OCI-LY3 (cell line): ENCODE measurements at regions not wholly inside any gene's neighbourhood (a gene's known extent, or its start where the extent isn't known, plus 50 kb on each side); places are given as distances from the start of the nearest gene placed in this dataset.

ENCODE experiments used
- H2AFZ ChIP-seq: fragments of 200-600, 300-600 bp; shearing (Covaris generic); 2 replicates; pipeline ENCODE4 v1.6.0; 2014; ENCODE audit warnings: antibody characterized with exemption, low read depth, low read length
- H3K27ac ChIP-seq: fragments of 200-600, 300-600 bp; sonication (generic); 2 replicates; pipeline ENCODE4 v1.5.1; 2014; ENCODE audit warnings: mild to moderate bottlenecking, low read length, moderate library complexity, mixed read lengths
- H3K27me3 ChIP-seq: fragments of 200-600, 300-600 bp; sonication (generic); 2 replicates; pipeline ENCODE4 v1.6.1; 2014; ENCODE audit warnings: low read depth, low read length, mixed read lengths
- H3K36me3 ChIP-seq: fragments of 200-600, 300-600 bp; sonication (generic); replicated peaks from 2 replicates; pipeline ENCODE3; 2014; ENCODE audit warnings: low read depth, low read length, mixed read lengths
- H3K4me1 ChIP-seq: fragments of 300-600, 200-600 bp; sonication (generic); 2 replicates; pipeline ENCODE4 v1.6.1; 2014; ENCODE audit warnings: low read length, mixed read lengths
- H3K4me2 ChIP-seq: fragments of 200-600, 300-600 bp; sonication (generic); 2 replicates; pipeline ENCODE4 v1.6.1; 2014; ENCODE audit warnings: low read length, mixed read lengths
- H3K4me3 ChIP-seq: fragments of 300-600, 200-600 bp; sonication (generic); 2 replicates; pipeline ENCODE4 v1.5.1; 2014; ENCODE audit warnings: antibody characterized with exemption, mild to moderate bottlenecking, low read length, moderate library complexity
- H3K79me2 ChIP-seq: fragments of 300-600, 200-600 bp; shearing (Covaris generic); 2 replicates; pipeline ENCODE4 v1.6.1; 2014; ENCODE audit warnings: mild to moderate bottlenecking, low read length, mixed read lengths
- H3K9ac ChIP-seq: fragments of 300-600, 200-600 bp; shearing (Covaris generic); 2 replicates; pipeline ENCODE4 v1.6.0; 2014; ENCODE audit warnings: mild to moderate bottlenecking, low read length, moderate library complexity
- H3K9me3 ChIP-seq: fragments of 200-600, 300-600 bp; shearing (Covaris generic); 2 replicates; pipeline ENCODE4 v1.6.1; 2014; ENCODE audit warnings: low read length, mixed read lengths; ENCODE audit not compliant: insufficient read depth
- H4K20me1 ChIP-seq: fragments of 200-600, 300-600 bp; sonication (generic); 2 replicates; pipeline ENCODE4 v1.6.1; 2016; ENCODE audit warnings: low read length, mixed read lengths; ENCODE audit not compliant: insufficient read depth
- EZH2phosphoT487 ChIP-seq: fragments of 200-600 bp; shearing (Covaris generic); IDR thresholded peaks from 2 replicates; pipeline ENCODE4 v1.6.1; 2018; ENCODE audit warnings: antibody characterized with exemption, mixed run types, low read depth
- TF ChIP-seq, protein P1 (sequence below): fragments of 200-600, 300-600 bp; sonication (generic); IDR thresholded peaks from 2 replicates; pipeline ENCODE4 v1.5.1; 2014; ENCODE audit warnings: antibody characterized with exemption, low read length, low read depth

GRCh38 chr14:86357876-86358275, 827.9 kb downstream of the FLRT2 start:
- no peak overlapping the region for H3K4me2 ChIP-seq
- TF ChIP-seq EZH2phosphoT487: no peak
- TF ChIP-seq, protein P1, sequence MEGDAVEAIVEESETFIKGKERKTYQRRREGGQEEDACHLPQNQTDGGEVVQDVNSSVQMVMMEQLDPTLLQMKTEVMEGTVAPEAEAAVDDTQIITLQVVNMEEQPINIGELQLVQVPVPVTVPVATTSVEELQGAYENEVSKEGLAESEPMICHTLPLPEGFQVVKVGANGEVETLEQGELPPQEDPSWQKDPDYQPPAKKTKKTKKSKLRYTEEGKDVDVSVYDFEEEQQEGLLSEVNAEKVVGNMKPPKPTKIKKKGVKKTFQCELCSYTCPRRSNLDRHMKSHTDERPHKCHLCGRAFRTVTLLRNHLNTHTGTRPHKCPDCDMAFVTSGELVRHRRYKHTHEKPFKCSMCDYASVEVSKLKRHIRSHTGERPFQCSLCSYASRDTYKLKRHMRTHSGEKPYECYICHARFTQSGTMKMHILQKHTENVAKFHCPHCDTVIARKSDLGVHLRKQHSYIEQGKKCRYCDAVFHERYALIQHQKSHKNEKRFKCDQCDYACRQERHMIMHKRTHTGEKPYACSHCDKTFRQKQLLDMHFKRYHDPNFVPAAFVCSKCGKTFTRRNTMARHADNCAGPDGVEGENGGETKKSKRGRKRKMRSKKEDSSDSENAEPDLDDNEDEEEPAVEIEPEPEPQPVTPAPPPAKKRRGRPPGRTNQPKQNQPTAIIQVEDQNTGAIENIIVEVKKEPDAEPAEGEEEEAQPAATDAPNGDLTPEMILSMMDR: no peak
- no peak overlapping the region for H3K27ac ChIP-seq
- H3K4me3 ChIP-seq: no peak overlapping the region
- no peaks in the 10 kb centered on the region for H3K36me3 ChIP-seq
- no peak overlapping the region for H3K9ac ChIP-seq
- H3K27me3 ChIP-seq: no peaks in the 10 kb centered on the region
- no peaks in the 10 kb centered on the region for H3K79me2 ChIP-seq
- no peaks in the 10 kb centered on the region for H4K20me1 ChIP-seq
- no peaks in the 10 kb centered on the region for H3K9me3 ChIP-seq
- peaks cover 4% of the 10 kb centered on the region for H3K4me1 ChIP-seq
- H2AFZ ChIP-seq: no peak overlapping the region

GRCh38 chr14:86357119-86357518, 827.2 kb downstream of the FLRT2 start:
- H3K27ac ChIP-seq: no peak overlapping the region
- H3K4me1 ChIP-seq: no peaks in the 10 kb centered on the region
- no peaks in the 10 kb centered on the region for H3K9me3 ChIP-seq
- no peak overlapping the region for H3K9ac ChIP-seq
- H4K20me1 ChIP-seq: no peaks in the 10 kb centered on the region
- no peak overlapping the region for H2AFZ ChIP-seq
- H3K4me3 ChIP-seq: no peak overlapping the region
- TF ChIP-seq, protein P1: no peak
- no peak for TF ChIP-seq EZH2phosphoT487
- no peaks in the 10 kb centered on the region for H3K36me3 ChIP-seq
- no peaks in the 10 kb centered on the region for H3K27me3 ChIP-seq
- H3K79me2 ChIP-seq: no peaks in the 10 kb centered on the region
- no peak overlapping the region for H3K4me2 ChIP-seq

DNA sequence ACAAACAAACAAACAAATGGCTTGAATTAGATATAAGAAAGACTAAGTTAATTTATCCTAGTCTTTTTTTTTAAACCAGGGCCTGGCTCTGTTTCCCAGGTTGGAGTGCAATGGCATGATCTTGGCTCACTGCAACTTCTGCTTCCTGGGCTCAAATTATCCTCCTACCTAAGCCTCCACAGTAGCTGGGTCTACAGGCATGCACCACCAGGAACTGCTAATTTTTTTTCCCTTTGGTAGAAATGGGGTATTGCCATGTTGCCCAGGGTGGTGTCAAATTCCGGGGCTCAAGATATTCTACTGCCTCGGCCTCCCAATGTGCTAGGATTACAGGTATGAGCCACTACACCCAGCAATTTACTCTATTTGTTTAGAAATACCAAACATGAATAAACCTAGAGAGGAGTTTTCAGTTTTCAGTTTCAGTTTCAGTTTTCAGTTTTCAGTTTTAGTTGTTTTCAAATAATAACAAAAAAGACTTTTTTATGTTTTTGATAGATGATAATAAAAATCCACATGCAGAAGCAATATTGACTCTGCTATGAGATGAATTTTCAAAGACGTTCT, 817.0 kb downstream of the FLRT2 start:
- H3K27ac ChIP-seq: no peak overlapping the region

GRCh38 chr14:86334355-86334754, 804.4 kb downstream of the FLRT2 start:
- no peak for TF ChIP-seq EZH2phosphoT487
- TF ChIP-seq, protein P1: no peak
- Histone ChIP-seq H3K9ac (no peak overlapping the region), H3K27ac (no peak overlapping the region), H3K4me1 (peaks cover 9% of the 10 kb centered on the region), H3K9me3 (no peaks in the 10 kb centered on the region), H3K27me3 (no peaks in the 10 kb centered on the region), H4K20me1 (no peaks in the 10 kb centered on the region), H3K4me3 (peak overlapping the region; percentile 55), H2AFZ (peak overlapping the region; percentile 68), H3K79me2 (no peaks in the 10 kb centered on the region), H3K36me3 (no peaks in the 10 kb centered on the region), H3K4me2 (peak overlapping the region; percentile 61)

More for the DNA sequence above, 817.0 kb downstream of the FLRT2 start:
- Histone ChIP-seq H3K9me3 (no peaks in the 10 kb centered on the region), H3K27me3 (no peaks in the 10 kb centered on the region), H4K20me1 (no peaks in the 10 kb centered on the region), H2AFZ (no peak overlapping the region), H3K9ac (no peak overlapping the region), H3K4me2 (peak overlapping the region; percentile 46), H3K36me3 (no peaks in the 10 kb centered on the region), H3K4me3 (no peak overlapping the region), H3K4me1 (peaks cover 10% of the 10 kb centered on the region), H3K79me2 (no peaks in the 10 kb centered on the region)
- TF ChIP-seq EZH2phosphoT487: no peak
- TF ChIP-seq, protein P1: no peak
